K562 (cell line): ENCODE measurements at regions not wholly inside any gene's neighbourhood (a gene's known extent, or its start where the extent isn't known, plus 50 kb on each side); places are given as distances from the start of the nearest gene placed in this dataset.

Experiments used
- ATAC-seq: fragments of 200-7000 bp; cut with Tn5 transposase; 3 replicates; pipeline ENCODE4 v1.9.1; 2020; ENCODE audit warnings: moderate library complexity
- BruUV-seq: library from RNA; stranded (reverse); fragments of 400-500 nt; replicated peaks from 2 replicates; lab custom pipeline; 2021; lab: Mats Ljungman, UMichigan
- CTCF ChIA-PET: fragments of 300-600 bp; formaldehyde crosslinking; extraction: SDS; loops from one replicate; lab custom pipeline; 2021; ENCODE audit warnings: low intra/inter-chr PET ratio; lab: Yijun Ruan, JAX
- POLR2A ChIA-PET: fragments of 300-600, 350-650 bp; sonication (Branson Sonifier 250); formaldehyde crosslinking; extraction: SDS; loops from one replicate; lab custom pipeline; 2021; ENCODE audit warnings: antibody characterized with exemption, inconsistent platforms; lab: Yijun Ruan, JAX
- DNase-seq, 4 experiments: peaks; one replicate each; pipeline versions ENCODE4 v3.0.0 to v3.0.0-alpha.2; 2011 to 2018; ENCODE audit warnings: low spot score in 3 of 4, mixed read lengths in 3 of 4; ENCODE audit errors: extremely low read depth in 1 of 4
- FAIRE-seq: peaks from 2 replicates; lab custom pipeline; 2011; peaks lifted over from hg19 to GRCh38; lab: Jason Lieb, UNC
- H2AFZ ChIP-seq: 2 replicates; pipeline ENCODE4 v1.6.0; 2011; ENCODE audit warnings: low read depth, low read length, control low read depth, inconsistent platforms
- H3K27ac ChIP-seq: fragments of 200-600 bp; 3 replicates; pipeline ENCODE4 v1.8.0; 2011; ENCODE audit warnings: low read depth, mild to moderate bottlenecking, control low read depth, inconsistent platforms, low read length, moderate library complexity, mixed read lengths; ENCODE audit errors: extremely low read depth
- H3K27me3 ChIP-seq, 2 experiments: fragments of 300-600 bp in 1 of 2; 2 replicates in 1 of 2; 3 replicates in 1 of 2; pipeline versions ENCODE4 v1.6.0 to v1.8.0; 2011; ENCODE audit warnings: inconsistent platforms in 2 of 2, low read length in 2 of 2, mild to moderate bottlenecking in 1 of 2, mixed read lengths in 1 of 2, moderate library complexity in 1 of 2; ENCODE audit not compliant: control insufficient read depth in 2 of 2, insufficient read depth in 2 of 2
- H3K36me3 ChIP-seq: fragments of 300-600 bp; 3 replicates; pipeline ENCODE4 v1.8.0; 2011; ENCODE audit warnings: mild to moderate bottlenecking, low read length, inconsistent platforms; ENCODE audit not compliant: control insufficient read depth, insufficient read depth
- H3K4me1 ChIP-seq, 2 experiments: fragments of 200-600 bp in 1 of 2; replicated peaks in 1 of 2; 2 replicates in 1 of 2; 3 replicates in 1 of 2; pipeline versions ENCODE4 v1.5.1 to v1.8.0; 2011; ENCODE audit warnings: inconsistent platforms in 2 of 2, low read length in 2 of 2, mild to moderate bottlenecking in 1 of 2, mixed read lengths in 1 of 2, moderate library complexity in 1 of 2; ENCODE audit not compliant: control insufficient read depth in 2 of 2, insufficient read depth in 2 of 2
- H3K4me2 ChIP-seq: 2 replicates; pipeline ENCODE4 v1.6.1; 2011; ENCODE audit warnings: low read length, control low read depth, inconsistent platforms, mixed read lengths; ENCODE audit not compliant: insufficient read depth
- H3K4me3 ChIP-seq: fragments of 200-600 bp; sonication (generic), shearing (Covaris generic); 2 replicates; pipeline ENCODE4 v1.5.1; 2016; ENCODE audit warnings: control low read depth, inconsistent platforms
- H3K79me2 ChIP-seq: fragments of 200-600 bp; 3 replicates; pipeline ENCODE4 v1.8.0; 2011; ENCODE audit warnings: low read length, inconsistent platforms; ENCODE audit not compliant: control insufficient read depth, insufficient read depth
- H3K9ac ChIP-seq, 2 experiments: 2 replicates each; pipeline versions ENCODE4 v1.6.0 to v1.6.1; 2011; ENCODE audit warnings: low read depth in 2 of 2, low read length in 2 of 2, control low read depth in 1 of 2, inconsistent platforms in 1 of 2, mild to moderate bottlenecking in 1 of 2, mixed read lengths in 1 of 2; ENCODE audit not compliant: insufficient read depth in 1 of 2
- H3K9me1 ChIP-seq: one replicate; pipeline ENCODE4 v1.6.0; 2011; ENCODE audit warnings: inconsistent platforms, mild to moderate bottlenecking, low read length, moderate library complexity; ENCODE audit not compliant: control insufficient read depth, insufficient read depth
- H3K9me3 ChIP-seq: replicated peaks from 2 replicates; pipeline ENCODE4 v1.5.1; 2011; ENCODE audit warnings: low read depth, low read length, inconsistent platforms; ENCODE audit not compliant: control insufficient read depth, insufficient read depth
- H4K20me1 ChIP-seq: replicated peaks from 2 replicates; pipeline ENCODE4 v1.6.1; 2011; ENCODE audit warnings: low read length, inconsistent platforms, mixed read lengths; ENCODE audit not compliant: control insufficient read depth, insufficient read depth
- ARNT ChIP-seq, 2 experiments: fragments of 450-650 bp; IDR thresholded peaks; 2 replicates each; pipeline ENCODE4 v1.6.1; 2016; ENCODE audit warnings: mild to moderate bottlenecking in 1 of 2
- BDP1 ChIP-seq: IDR thresholded peaks from 3 replicates; pipeline ENCODE4 v1.6.1; 2011; ENCODE audit not compliant: insufficient read length, insufficient read depth
- FOXO4 ChIP-seq: fragments of 450-650 bp; formaldehyde crosslinking; IDR thresholded peaks from 2 replicates; pipeline ENCODE4 v1.4.0; 2020; ENCODE audit warnings: mild to moderate bottlenecking, moderate library complexity
- HIVEP1 ChIP-seq: fragments of 250-450 bp; sonication (Bioruptor Pico); IDR thresholded peaks from 2 replicates; pipeline ENCODE4 v1.4.0; 2020; ENCODE audit warnings: mild to moderate bottlenecking
- HNRNPL ChIP-seq: fragments of 200-400 bp; formaldehyde crosslinking; IDR thresholded peaks from 2 replicates; pipeline ENCODE4 v1.6.1; 2017; ENCODE audit warnings: low read depth, mild to moderate bottlenecking, low read length
- MCM7 ChIP-seq, 2 experiments: fragments of 450-650 bp; IDR thresholded peaks; 2 replicates each; pipeline ENCODE4 v1.6.1; 2016 to 2018
- MNT ChIP-seq, 2 experiments: fragments of 450-650 bp; conservative IDR thresholded peaks; 2 replicates each; pipeline ENCODE4 v1.6.1; 2017; ENCODE audit warnings: mild to moderate bottlenecking in 2 of 2, moderate library complexity in 2 of 2
- NFIC ChIP-seq: fragments of 450-650 bp; IDR thresholded peaks from 2 replicates; pipeline ENCODE4 v1.6.1; 2017; ENCODE audit warnings: mild to moderate bottlenecking, inconsistent platforms
- NFIX ChIP-seq: fragments of 250-450 bp; sonication (Bioruptor Pico); IDR thresholded peaks from 2 replicates; pipeline ENCODE4 v1.4.0; 2020; ENCODE audit warnings: low read depth, mild to moderate bottlenecking, moderate library complexity
- NFXL1 ChIP-seq: fragments of 450-650 bp; formaldehyde crosslinking; IDR thresholded peaks from 2 replicates; pipeline ENCODE4 v1.4.0; 2021; ENCODE audit warnings: mild to moderate bottlenecking
- PRDM10 ChIP-seq: fragments of 450-650 bp; IDR thresholded peaks from 2 replicates; pipeline ENCODE4 v1.6.1; 2018; ENCODE audit not compliant: partially characterized antibody
- RUNX1 ChIP-seq: sonication (generic); IDR thresholded peaks from 2 replicates; pipeline ENCODE4 v1.6.1; 2016; ENCODE audit warnings: antibody characterized with exemption, low read depth
- SIN3B ChIP-seq: fragments of 450-650 bp; IDR thresholded peaks from 2 replicates; pipeline ENCODE4 v1.6.1; 2017; ENCODE audit warnings: low read depth, mild to moderate bottlenecking, moderate library complexity
- TEAD4 ChIP-seq, 2 experiments: sonication (generic) in 1 of 2; formaldehyde crosslinking in 1 of 2; IDR thresholded peaks; 2 replicates each; pipeline versions ENCODE4 v1.6.1 to v1.8.0; 2012 to 2022; ENCODE audit warnings: borderline replicate concordance in 1 of 2, inconsistent platforms in 1 of 2, low read length in 1 of 2, mild to moderate bottlenecking in 1 of 2, missing genetic modification reagents in 1 of 2
- ZBTB1 ChIP-seq: sonication (generic); formaldehyde crosslinking; IDR thresholded peaks from 2 replicates; pipeline ENCODE4 v1.8.1; 2023; ENCODE audit warnings: missing genetic modification reagents, low read depth, mild to moderate bottlenecking, borderline replicate concordance
- ZNF444 ChIP-seq: fragments of 250-450 bp; sonication (Bioruptor Pico); IDR thresholded peaks from 2 replicates; pipeline ENCODE4 v1.4.0; 2020; ENCODE audit warnings: mild to moderate bottlenecking, moderate library complexity
- ZNF707 ChIP-seq: fragments of 250-450 bp; sonication (Bioruptor Pico); conservative IDR thresholded peaks from 2 replicates; pipeline ENCODE4 v1.8.0; 2022; ENCODE audit warnings: inconsistent platforms, mild to moderate bottlenecking, moderate library complexity
- ZNF785 ChIP-seq: fragments of 250-450 bp; sonication (Bioruptor Pico); IDR thresholded peaks from 2 replicates; pipeline ENCODE4 v1.4.0; 2020; ENCODE audit warnings: mild to moderate bottlenecking
- WGBS: fragments of 100-300 bp; shearing (Covaris generic); methylation state at CpG from one replicate; pipeline ENCODE4 v1.1.6; 2016; ENCODE audit warnings: low coverage, mixed read lengths; ENCODE audit not compliant: insufficient coverage; ENCODE audit errors: missing lambda C conversion rate; 5-methylcytosine and 5-hydroxymethylcytosine counted together
- in situ Hi-C: fragments of 300-500 bp; cut with MboI; formaldehyde crosslinking; loops from 4 replicates; pipeline ENCODE4 v1.15.0; 2018; ENCODE audit warnings: inconsistent platforms, mixed read lengths
- intact Hi-C: fragments of 100-400 bp; cut with micrococcal nuclease; formaldehyde crosslinking; loops from 2 replicates; pipeline ENCODE4 v1.14.2; 2022

- in situ Hi-C loops: no loop called here
- Histone ChIP-seq H3K36me3 (no peaks in the 10 kb centered on the region), H3K27ac (no peak overlapping the region), H3K4me3 (no peak overlapping the region), H3K4me1 (no peaks in the 10 kb centered on the region), H3K27me3 (no peaks in the 10 kb centered on the region), H3K4me2 (no peak overlapping the region), H4K20me1 (no peaks in the 10 kb centered on the region), H3K9ac (no peak overlapping the region), H2AFZ (no peak overlapping the region), H3K9me3 (no peaks in the 10 kb centered on the region), H3K79me2 (no peaks in the 10 kb centered on the region), H3K9me1 (no peaks in the 10 kb centered on the region)
- ATAC-seq (no peak), FAIRE-seq (no peak), DNase-seq (no peak)
- intact Hi-C loops: no loop called here
- no TSS peak for BruUV-seq
- WGBS: 8% methylated on average over 2 of the region's 2 CpGs
- ChIA-PET POLR2A (no interaction called here), CTCF (no interaction called here)
- TF ChIP-seq ZNF707 (no peak), MCM7 (IDR thresholded peaks at IDR 0.05) (no peak), BDP1 (no peak), NFIC (no peak), ARNT (IDR thresholded peaks at IDR 0.05) (no peak), SIN3B (no peak), ZBTB1 (CRISPR knock-in tag) (no peak), FOXO4 (CRISPR knock-in tag) (no peak), MNT (conservative IDR thresholded peaks at IDR 0.05) (no peak), RUNX1 (no peak), NFXL1 (CRISPR knock-in tag) (no peak), PRDM10 (no peak), ZNF444 (CRISPR knock-in tag) (no peak), TEAD4 (IDR thresholded peaks at IDR 0.05; ENCODE audit: low read length) (no peak), TEAD4 (CRISPR knock-in tag; IDR thresholded peaks at IDR 0.05; ENCODE audit: borderline replicate concordance) (no peak), ZNF785 (CRISPR knock-in tag) (no peak), NFIX (no peak), HNRNPL (no peak), HIVEP1 (CRISPR knock-in tag) (no peak)
These were observed 1848.9 kb upstream of the TENM3 start for GRCh38 chr4:180394312-180394711.
